Ovary (tissue), 3 donors: ENCODE measurements at regions not wholly inside any gene's neighbourhood (a gene's known extent, or its start where the extent isn't known, plus 50 kb on each side); places are given as distances from the start of the nearest gene placed in this dataset.

Experiments used
- CTCF ChIP-seq, 3 donors: fragments of 450-650 bp in 2 of 3; fragments of 200-600 bp in 1 of 3; IDR thresholded peaks; one replicate each; pipeline versions ENCODE4 v1.5.1 to v1.8.0; 2016 to 2022; ENCODE audit warnings: antibody characterized with exemption in 3 of 3, mild to moderate bottlenecking in 1 of 3
- EP300 ChIP-seq: sonication (generic); formaldehyde crosslinking; IDR thresholded peaks from one replicate; pipeline ENCODE4 v1.6.1; 2017; ENCODE audit warnings: antibody characterized with exemption
- POLR2A ChIP-seq: fragments of 450-650 bp; IDR thresholded peaks from one replicate; pipeline ENCODE4 v1.6.1; 2017; ENCODE audit warnings: antibody characterized with exemption, mild to moderate bottlenecking, moderate library complexity
- donor health status: DM: no; HTN: no; CAD: no.

- TF ChIP-seq POLR2A (no peak), CTCF (IDR thresholded peaks at IDR 0.05) (no peak), EP300 (no peak)
Measured at GRCh38 chr2:100640431-100641124, 77.8 kb downstream of the PDCL3 start.
